Eye (tissue), 1 donor: ENCODE measurements at regions not wholly inside any gene's neighbourhood (a gene's known extent, or its start where the extent isn't known, plus 50 kb on each side); places are given as distances from the start of the nearest gene placed in this dataset.
"Not testable (repeated sequence)": the region's sequence is repeated elsewhere in the genome, so short reads cannot be mapped to it uniquely, and the experiment has no call there.

Experiments used
- DNase-seq: peaks from one replicate; pipeline ENCODE4 v3.0.0-alpha.2; 2015

DNA sequence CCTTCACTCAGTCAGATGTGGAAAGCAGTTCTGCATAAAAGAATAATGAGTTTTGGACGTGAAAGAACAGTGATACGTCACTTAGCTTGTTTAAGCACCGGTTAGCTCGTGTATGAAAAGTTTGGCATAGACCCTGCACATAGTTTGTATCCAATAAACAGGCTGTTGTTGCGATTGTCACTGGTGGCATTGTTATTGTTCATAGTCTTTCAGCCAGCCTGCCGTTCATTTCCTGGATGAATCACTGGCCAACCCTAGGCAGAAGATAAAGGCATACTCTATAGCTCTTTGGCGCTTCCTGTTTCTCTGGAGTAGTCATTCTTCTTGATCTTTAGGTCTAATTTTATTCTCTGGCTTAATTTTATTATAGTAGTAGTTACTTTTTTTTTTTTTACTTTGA, 57.8 kb upstream of the ANKRD30A start:
- no peak for DNase-seq

GRCh38 chr10:37062296-37062695, 63.1 kb upstream of the ANKRD30A start:
- not testable (repeated sequence) for DNase-seq

GRCh38 chr10:37057261-37057660, 68.1 kb upstream of the ANKRD30A start:
- DNase-seq = no peak

DNA sequence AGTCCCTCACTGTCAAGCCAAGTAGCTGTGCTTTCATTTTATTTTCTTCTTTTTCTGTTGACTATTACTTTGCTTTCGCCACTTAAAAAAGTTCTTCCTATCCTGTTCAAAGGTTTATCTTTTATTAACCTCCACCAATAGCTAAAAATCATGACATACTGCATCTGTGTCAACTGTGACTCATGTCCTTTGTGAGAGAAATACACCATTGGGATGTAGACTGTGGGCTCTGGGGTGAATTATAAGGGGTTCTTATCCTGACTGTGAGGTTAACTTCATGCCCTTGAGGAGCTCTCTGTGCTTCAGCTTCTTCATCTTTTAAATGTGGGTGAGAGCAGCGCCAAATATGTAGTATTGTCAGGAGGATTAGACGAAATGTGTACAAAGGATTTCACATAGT, 71.9 kb upstream of the ANKRD30A start:
- DNase-seq = no peak

- not testable (repeated sequence) for DNase-seq
Measured at GRCh38 chr10:37049982-37050381, 75.4 kb upstream of the ANKRD30A start.

GRCh38 chr10:37044319-37044718, 81.1 kb upstream of the ANKRD30A start:
- DNase-seq = not testable (repeated sequence)

- no peak for DNase-seq
Measured at GRCh38 chr10:37035853-37036252, 89.5 kb upstream of the ANKRD30A start.

DNA sequence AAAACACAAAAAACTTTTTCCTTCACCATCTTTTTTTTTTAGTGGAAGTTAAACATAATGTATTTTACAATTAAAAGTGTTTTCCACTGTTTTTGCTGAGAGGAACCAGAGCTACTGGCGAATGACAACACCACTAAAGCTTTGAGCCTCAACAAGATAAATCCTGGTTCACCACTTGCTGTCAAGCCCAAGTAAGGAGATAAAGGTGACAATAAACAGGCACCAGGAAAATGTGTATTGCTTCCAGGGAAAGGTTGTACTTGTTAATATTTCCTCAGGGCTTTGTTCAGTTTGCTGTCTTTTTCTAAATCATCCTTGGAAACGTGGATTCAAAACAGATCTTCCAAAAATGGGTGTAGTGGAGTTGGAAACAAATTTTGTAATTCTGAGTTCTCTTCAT, 109.9 kb upstream of the ANKRD30A start:
- DNase-seq = no peak

DNA sequence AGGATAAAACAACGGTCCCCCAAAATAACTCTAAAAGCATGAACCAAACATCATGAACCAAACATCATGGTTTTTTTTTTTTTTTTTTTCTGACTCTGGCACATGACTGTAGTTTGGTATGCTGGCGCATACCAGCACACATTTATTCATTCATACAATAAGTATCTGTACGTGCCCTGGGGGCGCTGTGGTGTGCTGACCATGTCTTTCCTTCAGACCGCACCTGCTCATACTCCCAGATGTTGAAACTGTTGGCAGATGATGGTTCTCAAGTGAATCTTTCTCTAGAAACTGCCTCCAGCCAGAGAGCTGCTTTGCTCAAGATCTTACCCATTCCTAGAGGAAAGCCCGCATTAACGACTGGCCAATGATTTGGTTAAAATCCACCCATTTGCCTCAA, 114.7 kb upstream of the ANKRD30A start:
- DNase-seq = no peak

DNA sequence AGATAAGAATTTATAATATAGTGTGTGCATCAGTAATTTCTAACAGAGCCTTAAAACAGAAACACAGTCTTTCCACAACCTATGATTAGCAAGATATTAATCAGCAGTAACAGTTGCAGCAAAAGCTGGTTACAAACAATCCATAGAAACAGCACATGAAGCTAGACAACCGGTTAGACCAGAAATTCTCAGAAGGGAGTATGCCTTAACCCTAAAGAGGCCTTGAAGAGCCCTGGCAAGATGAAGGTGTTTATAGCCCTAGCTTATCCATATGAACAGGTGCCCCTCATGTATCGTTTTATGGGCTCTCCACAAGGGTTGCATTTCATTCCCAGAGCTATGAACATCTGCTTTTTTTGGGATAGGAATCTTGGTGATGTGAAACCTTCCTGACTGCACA, 117.1 kb upstream of the ANKRD30A start:
- not testable (repeated sequence) for DNase-seq

GRCh38 chr10:37003126-37003525, 122.3 kb upstream of the ANKRD30A start:
- DNase-seq = no peak

DNA sequence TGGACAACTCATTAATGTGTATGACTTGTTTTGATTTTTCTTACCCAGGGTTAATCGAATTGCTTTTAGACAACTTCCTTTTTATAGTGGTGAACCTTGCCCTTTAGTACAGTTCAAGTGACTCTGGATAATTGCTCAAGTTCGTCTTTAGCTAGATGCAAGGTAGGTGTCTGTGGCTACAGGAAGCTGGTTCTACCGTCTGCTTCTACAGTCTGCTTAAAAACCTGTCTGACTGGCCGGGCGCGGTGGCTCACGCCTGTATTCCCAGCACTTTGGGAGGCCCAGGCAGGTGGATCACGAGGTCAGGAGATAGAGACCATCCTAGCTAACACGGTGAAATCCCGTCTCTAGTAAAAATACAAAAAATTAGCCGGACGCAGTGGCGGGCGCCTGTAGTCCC, 129.6 kb upstream of the ANKRD30A start:
- DNase-seq = not testable (repeated sequence)

DNA sequence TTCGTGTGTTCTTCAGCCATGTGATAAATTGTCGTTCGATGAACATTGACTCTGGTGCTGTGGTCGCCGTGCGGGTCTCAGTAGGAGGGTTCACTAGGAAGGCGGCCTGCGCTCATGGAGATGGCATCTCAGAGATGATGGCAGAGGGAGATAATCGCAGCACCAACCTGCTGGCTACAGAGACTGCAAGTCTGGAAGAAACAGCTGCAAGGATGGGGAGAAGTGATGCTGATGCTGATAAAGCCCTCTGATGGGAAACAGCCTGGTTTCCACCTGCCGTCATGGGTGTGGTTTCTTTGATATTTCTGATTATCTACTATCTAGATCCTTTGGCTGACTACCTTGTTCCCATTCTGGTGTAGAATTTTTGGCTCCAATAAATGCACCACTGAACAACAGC, 130.5 kb upstream of the ANKRD30A start:
- DNase-seq = no peak

DNA sequence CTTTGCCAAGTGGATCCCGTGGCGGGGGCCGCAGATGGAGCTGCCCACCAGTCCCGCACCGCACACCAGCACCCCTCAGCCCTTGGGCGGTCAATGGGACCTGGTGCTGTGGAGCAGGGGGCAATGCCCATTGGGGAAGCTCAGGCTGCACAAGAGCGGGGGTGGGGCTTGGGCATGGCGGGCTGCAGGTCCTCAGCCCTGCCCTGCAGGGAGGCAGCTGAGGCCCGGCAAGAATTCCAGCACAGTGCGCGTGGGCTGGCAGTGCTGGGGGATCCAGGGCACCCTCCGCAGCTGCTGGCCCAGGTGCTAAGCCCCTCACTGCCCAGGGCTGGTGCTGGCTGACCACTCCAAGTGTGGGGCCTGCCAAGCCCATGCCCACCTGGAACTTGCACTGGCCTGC, 136.2 kb upstream of the ANKRD30A start:
- DNase-seq = no peak

- no peak for DNase-seq
Measured at GRCh38 chr10:36946598-36946997, 178.8 kb upstream of the ANKRD30A start.

- no peak for DNase-seq
Measured at GRCh38 chr10:36943544-36943943, 181.9 kb upstream of the ANKRD30A start.

- no peak for DNase-seq
Measured at GRCh38 chr10:36942616-36943015, 182.8 kb upstream of the ANKRD30A start.

GRCh38 chr10:36903040-36903439, 222.4 kb upstream of the ANKRD30A start:
- DNase-seq = no peak

DNA sequence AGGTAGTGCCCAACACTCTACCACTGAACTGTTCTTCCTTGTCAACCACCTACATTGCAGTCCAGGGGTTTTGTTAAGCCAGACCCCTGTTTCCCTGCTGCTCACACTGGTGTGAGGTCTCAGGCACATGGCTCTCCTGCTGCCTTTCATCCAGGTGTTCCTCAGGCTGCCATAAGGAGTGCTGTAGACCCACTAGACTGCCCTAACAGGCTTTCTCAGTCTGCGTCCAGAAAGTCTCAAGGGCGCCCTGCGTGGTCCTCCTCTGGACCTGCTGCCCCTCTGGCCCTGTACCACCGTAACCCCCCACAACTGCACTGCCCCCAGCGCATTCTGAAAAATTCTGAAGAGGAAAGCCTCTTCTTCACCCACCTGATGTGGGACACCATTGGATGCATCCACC, 225.7 kb upstream of the ANKRD30A start:
- no peak for DNase-seq

- DNase-seq = peak; percentile 87
Measured at GRCh38 chr10:36888925-36889573, 236.3 kb upstream of the ANKRD30A start.

DNA sequence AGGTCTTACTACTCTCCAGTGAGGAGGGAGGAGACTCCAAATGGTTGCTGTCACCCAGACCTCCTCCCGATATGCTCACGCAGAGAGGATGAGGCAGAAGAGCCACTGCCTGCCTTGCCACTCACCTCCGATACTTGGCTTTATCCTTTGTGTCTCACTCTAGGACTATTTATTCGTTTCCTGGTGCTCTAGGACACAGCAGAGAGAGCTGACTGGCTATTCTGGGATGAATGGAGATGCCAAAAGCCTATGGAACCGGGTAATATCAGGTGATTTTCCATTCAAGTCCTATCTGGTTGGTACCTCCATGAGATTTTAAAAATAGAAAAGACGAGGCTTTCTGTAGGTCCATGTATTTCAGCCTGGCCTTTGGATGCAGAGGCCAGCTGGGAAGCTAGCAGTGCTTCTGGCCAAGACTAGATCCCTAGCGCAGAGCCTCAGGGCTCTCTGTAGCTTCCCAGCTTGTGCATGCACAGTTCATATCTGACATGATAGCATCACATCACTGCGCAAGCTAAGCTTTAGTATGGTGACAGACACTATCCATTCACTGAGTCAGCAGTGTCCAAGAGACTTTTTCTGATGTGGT, 239.0 kb upstream of the ANKRD30A start:
- DNase-seq = no peak

DNA sequence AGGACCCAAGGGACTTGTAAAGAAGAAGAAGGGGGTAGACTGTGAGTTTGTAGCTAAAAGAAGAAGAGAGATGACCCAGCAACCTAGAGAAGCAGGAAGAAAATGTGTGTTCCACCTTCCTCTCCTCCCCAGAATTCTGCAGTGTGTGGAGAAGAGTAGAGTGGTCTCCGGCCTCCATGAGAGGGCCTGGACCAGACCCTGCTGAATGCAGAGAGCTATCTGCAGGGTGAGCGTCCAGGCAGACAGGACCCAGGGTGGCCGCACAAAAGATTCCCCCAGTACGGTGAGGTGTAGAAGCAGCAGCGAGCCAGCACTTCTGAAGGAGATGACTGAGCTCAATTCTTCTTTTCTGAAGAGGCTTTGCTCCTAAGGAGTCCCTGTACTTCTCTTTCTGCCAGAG, 239.7 kb upstream of the ANKRD30A start:
- no peak for DNase-seq

DNA sequence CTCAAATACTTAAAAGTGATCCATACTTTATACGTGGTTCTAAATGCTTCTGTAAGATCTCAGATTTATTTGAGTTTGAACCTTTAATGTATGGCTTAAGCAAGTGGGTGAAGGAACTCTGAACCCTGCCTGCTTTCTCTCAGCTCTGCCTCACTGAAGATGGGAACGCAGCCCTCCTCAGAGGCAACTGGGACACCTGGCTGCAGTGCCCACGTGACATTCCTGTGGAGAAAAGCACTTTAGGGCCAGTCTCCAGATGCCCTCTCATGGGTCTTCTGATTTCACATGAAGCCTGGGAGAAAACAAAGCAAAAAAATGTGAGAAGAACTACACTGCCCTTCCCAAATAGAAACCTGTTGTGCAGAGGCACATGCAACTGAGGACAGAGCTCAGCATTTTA, 242.6 kb upstream of the ANKRD30A start:
- DNase-seq = no peak

DNA sequence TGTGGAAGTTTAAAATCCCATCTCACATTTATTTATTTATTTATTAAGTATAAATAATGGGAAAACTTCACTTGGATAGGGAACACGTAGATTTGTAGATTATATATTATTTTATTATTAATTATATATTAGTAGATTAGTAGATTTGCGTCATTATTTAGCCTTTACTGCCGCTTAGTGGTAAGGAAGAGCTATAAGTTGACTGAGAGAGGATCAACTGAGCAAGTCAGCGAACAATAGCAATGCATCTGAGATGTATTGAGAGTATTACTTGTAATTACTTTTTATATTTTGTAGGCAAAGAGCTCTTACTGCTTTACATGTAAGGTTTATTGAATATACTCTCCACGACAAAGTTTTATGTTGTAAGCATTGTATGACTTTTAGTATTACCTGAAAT, 244.5 kb upstream of the ANKRD30A start:
- peak; percentile 50 for DNase-seq
